HG02571 (cell line): ENCODE measurements at regions not wholly inside any gene's neighbourhood (a gene's known extent, or its start where the extent isn't known, plus 50 kb on each side); places are given as distances from the start of the nearest gene placed in this dataset.

Experiments used
- ATAC-seq: cut with Tn5 transposase; IDR thresholded peaks from one replicate; pipeline ENCODE4 v1.9.1; 2021; ENCODE audit warnings: mild to moderate bottlenecking, moderate library complexity; ENCODE audit not compliant: unreplicated experiment

- ATAC-seq = no peak
These were observed 233.4 kb upstream of the NLRP1 start for GRCh38 chr17:5817475-5818395.

GRCh38 chr17:5819396-5819795, 235.1 kb upstream of the NLRP1 start:
- ATAC-seq = no peak

DNA sequence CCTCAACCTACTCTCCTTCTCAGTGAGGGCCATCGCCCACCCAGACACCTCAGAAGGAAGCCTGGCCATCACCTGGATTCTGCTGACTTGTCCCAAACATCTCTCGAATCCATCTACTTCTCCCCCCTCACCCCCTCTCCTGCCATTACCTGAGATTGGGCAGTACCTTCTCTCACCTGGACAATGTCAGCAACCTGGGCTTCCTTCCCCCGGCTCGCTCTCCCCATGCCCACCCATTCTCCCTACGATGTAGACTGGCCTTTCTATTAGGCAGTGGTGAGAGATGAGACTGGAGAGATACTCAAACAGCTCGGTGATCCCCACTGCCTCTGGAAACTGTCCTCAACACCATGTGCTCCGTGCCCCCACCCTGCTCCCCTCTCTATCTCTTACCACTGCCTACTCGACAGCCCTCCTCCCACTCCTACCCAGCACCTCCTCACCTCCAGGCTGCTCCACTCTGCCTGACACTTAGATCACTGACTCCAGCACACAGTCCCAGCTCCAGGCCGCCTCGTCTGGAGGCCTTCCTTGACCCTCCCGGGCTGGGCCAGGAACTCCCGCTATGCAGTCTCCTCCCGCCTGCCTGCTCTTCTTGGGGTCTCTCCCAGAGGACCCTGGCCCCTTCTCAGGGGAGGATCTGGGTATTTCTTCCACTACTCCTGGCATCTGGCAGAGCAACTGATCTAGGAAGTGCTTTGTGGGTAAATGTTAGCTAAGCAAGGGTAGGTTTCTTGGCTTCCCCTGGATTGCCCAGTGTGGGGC, 235.8 kb upstream of the NLRP1 start:
- ATAC-seq = no peak

GRCh38 chr17:5820721-5821456, 236.6 kb upstream of the NLRP1 start:
- ATAC-seq = no peak

DNA sequence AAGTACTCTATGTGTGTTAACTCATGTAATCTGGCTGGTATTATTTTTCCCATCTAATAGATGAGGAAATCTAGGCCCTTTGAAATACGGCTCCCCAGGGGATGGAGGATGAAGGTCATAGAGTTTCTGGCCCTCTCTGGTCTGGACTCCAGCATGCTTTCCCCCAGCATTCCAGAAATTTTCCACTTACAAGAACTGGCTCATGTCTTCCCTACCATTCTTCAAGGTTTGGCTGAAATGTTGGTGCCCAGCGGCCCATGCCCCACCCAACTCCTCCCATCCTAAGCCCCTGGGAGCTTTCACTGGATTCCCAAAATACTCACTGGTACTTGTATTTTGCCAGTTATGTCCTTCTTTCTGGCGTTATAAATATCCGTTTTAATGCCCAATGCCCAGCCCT, 237.5 kb upstream of the NLRP1 start:
- ATAC-seq = no peak

GRCh38 chr17:5822281-5823060, 238.2 kb upstream of the NLRP1 start:
- ATAC-seq = no peak

- ATAC-seq = no peak
These were observed 238.9 kb upstream of the NLRP1 start for GRCh38 chr17:5823219-5823618.

GRCh38 chr17:5825717-5826330, 241.5 kb upstream of the NLRP1 start:
- no peak for ATAC-seq

GRCh38 chr17:5826384-5826783, 242.1 kb upstream of the NLRP1 start:
- ATAC-seq = no peak

GRCh38 chr17:5830921-5831320, 239.3 kb upstream of the WSCD1 start:
- no peak for ATAC-seq

DNA sequence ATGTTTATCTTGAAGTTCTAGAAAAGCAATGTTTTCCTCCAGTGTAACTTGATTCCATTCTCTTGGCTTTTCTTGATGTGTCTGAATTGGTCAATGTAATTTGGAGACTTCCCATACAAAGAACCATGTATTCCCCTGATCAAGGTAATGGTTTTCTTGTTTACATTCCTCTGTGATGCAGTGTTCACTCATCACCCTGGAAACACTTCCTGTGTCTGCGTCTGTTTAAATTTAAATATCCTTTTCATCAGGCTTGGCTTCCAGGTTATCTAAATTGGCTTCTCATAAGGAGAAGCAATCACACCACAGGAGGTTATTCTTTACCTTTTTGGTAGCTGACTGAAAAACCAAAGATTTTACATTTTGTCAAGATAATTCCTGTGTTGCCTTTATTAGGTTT, 237.3 kb upstream of the WSCD1 start:
- ATAC-seq = no peak

DNA sequence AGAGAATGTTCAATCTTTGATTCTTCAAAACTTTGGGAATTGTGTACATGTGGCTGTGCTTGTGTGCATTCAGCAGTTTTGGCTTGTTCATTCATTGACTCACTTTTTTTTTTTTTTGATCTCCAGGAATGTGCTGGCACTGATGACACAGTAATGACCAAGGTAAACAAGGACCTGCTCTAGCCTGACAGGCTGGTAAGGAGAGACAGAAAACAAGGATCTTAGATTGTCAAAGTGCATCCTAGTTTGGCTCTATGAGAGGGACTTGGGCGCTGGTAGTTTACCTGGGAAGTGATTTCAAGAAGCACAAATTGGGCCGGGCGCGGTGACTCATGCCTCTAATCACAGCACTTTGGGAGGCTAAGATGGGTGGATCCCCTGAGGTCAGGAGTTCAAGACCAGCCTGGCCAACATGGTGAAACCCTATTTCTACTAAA, 233.1 kb upstream of the WSCD1 start:
- no peak for ATAC-seq

DNA sequence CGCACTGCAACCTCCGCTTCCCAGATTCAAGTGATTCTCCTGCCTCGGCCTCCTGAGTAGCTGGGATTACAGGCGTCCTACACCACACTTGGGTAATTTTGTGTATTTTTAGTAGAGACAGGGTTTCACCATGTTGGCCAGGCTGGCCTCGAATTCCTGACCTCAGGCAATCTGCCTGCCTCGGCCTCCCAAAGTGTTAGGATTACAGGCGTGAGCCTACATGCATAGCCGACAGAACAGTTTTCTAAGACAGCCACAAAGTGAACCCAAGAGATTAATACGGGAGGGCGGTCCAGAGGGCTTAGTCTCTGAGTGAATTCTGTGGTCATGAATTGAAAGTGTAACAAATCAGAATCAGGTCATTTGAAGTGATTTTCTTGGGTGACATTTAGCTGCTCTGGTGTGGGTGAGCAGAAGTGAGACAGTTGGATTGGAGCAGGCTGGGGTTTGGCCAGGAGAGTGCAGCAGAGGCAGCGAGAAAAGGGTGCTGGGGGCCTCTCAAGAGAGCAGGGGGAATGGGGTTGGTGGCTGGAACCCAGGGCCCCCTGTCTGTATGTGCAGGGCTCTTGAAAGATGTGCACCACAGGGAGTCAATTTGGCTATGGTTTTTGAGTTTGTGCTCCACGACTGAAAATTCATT, 231.4 kb upstream of the WSCD1 start:
- ATAC-seq = no peak

- ATAC-seq = no peak
These were observed 229.2 kb upstream of the WSCD1 start for GRCh38 chr17:5840811-5841446.

DNA sequence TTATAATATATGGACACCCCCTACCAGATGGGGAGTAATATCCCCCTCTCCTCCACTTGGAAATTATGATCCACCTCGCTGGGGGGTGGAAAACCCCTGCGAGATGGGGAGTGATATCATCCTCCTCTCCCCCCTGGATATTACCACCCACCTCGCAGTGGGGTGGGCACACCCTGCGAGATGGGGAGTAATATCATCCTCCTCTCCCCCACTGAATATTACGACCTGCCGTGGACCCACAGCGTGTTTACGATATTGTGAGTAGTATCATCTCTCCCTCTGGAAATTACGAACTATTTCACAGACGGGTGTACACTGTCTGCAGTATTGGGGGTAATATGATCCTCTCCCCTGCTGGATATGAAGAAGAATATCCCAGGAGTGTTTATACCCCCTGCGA, 228.3 kb upstream of the WSCD1 start:
- ATAC-seq = no peak

GRCh38 chr17:5843366-5844026, 226.7 kb upstream of the WSCD1 start:
- no peak for ATAC-seq

DNA sequence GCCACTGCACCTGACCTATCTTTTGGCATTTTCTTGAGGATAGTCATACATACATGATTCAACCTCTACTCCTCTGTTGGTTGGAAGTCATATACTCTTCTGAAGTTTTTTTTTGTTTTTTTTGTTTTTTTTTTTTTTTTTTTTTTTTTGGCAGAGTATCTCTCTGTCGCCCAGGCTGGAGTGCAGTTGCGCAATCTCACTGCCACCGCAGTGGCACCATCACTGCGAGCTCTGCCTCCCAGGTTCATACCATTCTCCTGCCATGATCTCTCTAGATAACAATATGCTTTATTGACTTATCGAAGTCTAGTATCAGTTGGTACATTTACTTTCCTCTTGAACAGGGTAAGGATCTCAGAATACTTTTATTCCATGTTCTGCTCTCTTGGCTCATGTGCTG, 224.2 kb upstream of the WSCD1 start:
- no peak for ATAC-seq

- no peak for ATAC-seq
These were observed 215.2 kb upstream of the WSCD1 start for GRCh38 chr17:5854871-5855554.
